Head of caudate nucleus (tissue), 42 donors: ENCODE measurements at regions not wholly inside any gene's neighbourhood (a gene's known extent, or its start where the extent isn't known, plus 50 kb on each side); places are given as distances from the start of the nearest gene placed in this dataset.

Experiments
- DNase-seq, 42 donors: peaks; one replicate each; pipeline versions ENCODE4 v3.0.0 to v3.0.0-alpha.2; 2020 to 2021; ENCODE audit warnings: mixed read lengths in 7 of 42
- intact Hi-C: fragments of 100-400 bp; cut with DNase I; formaldehyde crosslinking; loops from one replicate; pipeline ENCODE4 v1.15.0; 2022

- no peak for DNase-seq
- intact Hi-C loops, result no loop called here
These were observed 81.7 kb upstream of the PIAS1 start for GRCh38 chr15:67972377-67972776.

- intact Hi-C loops, result no loop called here
- no peak for DNase-seq
These were observed 80.3 kb upstream of the PIAS1 start for GRCh38 chr15:67973846-67974245.

DNA sequence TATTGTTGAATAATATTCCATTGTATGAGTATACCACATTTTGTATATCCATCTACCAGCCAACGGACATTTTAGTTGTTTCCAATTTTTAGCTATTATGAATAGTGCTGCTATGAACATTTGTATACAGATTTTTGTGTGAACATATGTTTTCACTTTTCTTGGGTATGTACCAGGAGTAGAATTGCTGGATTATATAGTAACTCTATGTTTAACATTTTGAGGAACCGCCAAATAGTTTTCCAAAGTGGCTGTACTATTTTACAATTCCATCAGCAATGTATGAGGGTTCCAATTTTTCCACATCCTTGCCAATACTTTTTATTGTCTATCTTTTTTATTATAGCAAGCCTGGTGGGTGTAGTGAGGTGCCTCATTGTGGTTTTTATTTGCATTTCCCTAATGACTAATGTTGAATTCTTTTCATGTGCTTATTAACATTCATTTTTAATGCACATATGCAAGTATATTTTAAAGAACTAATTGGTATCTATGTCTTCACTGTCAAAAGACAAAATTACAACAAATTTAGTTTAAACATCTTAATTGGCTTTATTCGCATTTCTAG lies 77.5 kb upstream of the PIAS1 start:
- DNase-seq, result no peak
- intact Hi-C loops, result no loop called here

DNA sequence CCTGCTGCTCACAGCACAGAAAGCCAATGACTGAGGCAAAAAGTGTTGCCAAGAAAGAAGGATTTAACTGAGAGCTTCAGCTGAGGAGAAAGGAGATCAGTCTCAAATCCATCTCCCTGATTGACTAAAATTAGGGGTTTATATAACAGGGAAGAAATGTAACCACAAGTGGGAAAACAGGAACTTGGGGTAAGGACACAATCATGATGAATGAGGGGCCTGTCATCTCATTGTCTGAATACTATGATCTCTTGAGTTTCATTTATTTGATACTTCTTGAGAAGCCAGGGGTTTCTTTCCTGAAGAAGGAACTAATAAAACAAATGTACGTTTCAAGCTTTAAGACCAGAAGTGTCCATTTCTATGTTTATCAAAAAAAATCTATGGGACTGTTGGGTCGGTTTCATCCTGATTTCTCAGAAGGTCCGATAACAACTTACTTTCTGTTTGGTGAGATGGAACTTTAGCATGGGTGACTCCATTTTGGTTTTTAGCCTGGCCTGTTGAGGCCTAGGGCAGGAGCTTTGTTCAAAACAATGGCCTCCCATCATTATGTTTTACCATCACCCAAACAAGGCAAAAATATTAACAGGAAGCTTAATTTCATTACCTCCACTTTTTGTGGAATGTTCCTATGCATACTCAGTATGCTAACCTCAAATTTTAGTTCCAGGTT lies 76.6 kb upstream of the PIAS1 start:
- intact Hi-C loops, result no loop called here

GRCh38 chr15:67979281-67979680 lies 74.8 kb upstream of the PIAS1 start:
- intact Hi-C loops, result no loop called here
- DNase-seq, result no peak

More for the DNA sequence above, 76.6 kb upstream of the PIAS1 start:
- no peak for DNase-seq

- intact Hi-C loops, result no loop called here
These were observed 73.9 kb upstream of the PIAS1 start for GRCh38 chr15:67980171-67980570.

GRCh38 chr15:67980773-67981685 lies 73.1 kb upstream of the PIAS1 start:
- DNase-seq, result no peak
- intact Hi-C loops, result no loop called here

More at GRCh38 chr15:67980171-67980570, 73.9 kb upstream of the PIAS1 start:
- DNase-seq, result no peak

DNA sequence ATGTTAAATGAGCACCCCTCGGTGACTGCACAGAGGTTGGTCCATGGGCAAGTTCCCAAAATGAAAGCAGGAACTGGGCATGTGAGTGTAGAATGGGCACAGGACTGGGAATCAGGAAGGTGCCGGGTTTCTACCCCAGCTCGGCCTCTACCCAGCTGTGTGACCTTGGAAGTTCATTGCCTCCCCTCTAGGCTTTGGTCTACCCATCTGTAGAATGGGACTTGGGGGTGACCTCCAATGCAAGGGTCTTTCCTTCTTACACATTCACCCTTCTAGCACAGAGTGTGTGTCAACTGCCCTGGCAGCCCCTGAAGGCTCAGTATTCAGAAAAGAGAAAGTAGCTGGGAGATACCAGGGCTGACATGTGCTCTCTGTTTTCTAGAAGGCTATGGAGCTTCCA lies 72.3 kb upstream of the PIAS1 start:
- no peak for DNase-seq

DNA sequence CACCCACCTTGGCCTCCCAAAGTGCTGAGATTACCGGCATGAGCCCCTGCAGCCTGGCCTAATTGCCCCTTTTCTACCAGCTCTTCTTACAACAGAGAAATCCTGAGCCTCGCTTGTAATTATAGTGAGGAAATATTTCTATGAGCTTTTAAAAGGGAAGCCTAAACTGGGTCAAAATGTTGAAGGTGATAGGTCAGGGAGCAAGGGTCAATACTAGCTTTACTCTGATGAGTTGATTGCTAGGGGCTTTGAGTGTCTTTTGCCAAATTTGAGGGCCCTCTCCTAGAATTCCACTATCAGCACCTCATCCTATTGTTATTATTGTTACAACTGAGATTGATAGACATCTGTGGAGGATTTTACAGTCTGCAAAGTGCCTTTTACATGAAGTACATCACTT lies 62.4 kb upstream of the PIAS1 start:
- no peak for DNase-seq
- intact Hi-C loops, result no loop called here

More for the DNA sequence above, 72.3 kb upstream of the PIAS1 start:
- intact Hi-C loops, result no loop called here

- intact Hi-C loops, result no loop called here
These were observed 61.7 kb upstream of the PIAS1 start for GRCh38 chr15:67992411-67992810.

DNA sequence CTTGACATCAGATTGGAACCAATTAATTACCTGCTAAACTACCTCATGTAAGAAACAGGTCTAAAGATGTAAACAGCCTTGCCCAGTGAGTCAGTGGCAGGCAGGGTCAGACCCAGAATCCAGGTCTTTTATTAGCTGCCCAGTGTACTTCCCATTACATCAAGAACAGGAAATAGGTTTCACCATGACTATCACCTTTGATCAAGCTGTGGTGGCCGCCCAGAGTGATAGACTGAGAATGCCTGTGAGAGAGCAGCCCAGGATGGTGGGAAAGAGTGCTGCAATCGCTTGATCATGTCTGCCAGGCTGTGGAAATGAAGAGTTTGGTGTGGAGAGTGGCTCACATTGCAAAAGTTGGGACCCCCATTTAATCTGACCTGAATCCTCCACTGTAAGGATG lies 61.3 kb upstream of the PIAS1 start:
- intact Hi-C loops, result no loop called here
- no peak for DNase-seq

More at GRCh38 chr15:67992411-67992810, 61.7 kb upstream of the PIAS1 start:
- DNase-seq, result no peak

GRCh38 chr15:67997996-67998395 lies 56.1 kb upstream of the PIAS1 start:
- DNase-seq, result no peak
- intact Hi-C loops, result no loop called here

- intact Hi-C loops, result no loop called here
- peak in 19 of 42 donors; percentile 9 to 47 (median 19) for DNase-seq
These were observed 55.4 kb upstream of the PIAS1 start for GRCh38 chr15:67998599-67999133.

DNA sequence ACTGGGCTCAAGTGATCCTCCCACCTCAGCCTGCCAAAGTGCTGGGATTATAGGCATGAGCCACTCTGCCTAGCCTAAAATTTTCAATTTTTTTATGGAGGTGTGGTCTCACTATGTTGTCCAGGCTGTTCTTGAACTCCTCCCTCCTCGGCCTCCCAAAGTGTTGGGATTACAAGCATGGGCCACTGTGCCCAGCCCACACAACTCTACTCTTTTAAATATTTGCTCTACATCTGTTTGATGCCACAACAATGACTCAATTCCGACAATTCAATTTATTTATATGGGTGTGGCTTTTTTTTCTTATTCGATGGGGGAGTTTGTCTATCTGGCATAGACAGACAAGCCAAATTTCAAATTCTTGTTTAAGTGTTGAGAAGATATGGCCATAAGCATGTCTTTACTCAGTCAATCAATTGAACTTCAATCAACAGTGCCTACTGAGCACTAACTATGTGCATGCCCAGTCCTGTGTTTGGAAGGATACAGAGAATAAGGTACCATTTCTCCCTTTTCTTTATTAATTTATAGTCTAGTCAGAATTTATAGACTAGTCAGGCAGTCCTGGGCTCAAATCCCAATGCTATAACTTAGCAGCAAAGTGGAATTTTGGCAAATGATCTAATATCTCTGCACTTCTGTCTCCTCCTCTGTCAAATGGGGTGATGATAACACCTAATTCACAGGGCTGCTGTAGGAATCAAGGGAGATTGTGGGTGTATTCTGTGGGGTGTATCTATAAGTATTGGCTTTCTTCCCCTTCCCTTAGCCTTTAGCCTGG lies 54.6 kb upstream of the PIAS1 start:
- DNase-seq, result no peak
- intact Hi-C loops, result no loop called here

GRCh38 chr15:68000754-68001153 lies 53.4 kb upstream of the PIAS1 start:
- intact Hi-C loops, result no loop called here
- DNase-seq, result no peak

- no peak for DNase-seq
- intact Hi-C loops, result no loop called here
These were observed 52.3 kb upstream of the PIAS1 start for GRCh38 chr15:68001811-68002210.

DNA sequence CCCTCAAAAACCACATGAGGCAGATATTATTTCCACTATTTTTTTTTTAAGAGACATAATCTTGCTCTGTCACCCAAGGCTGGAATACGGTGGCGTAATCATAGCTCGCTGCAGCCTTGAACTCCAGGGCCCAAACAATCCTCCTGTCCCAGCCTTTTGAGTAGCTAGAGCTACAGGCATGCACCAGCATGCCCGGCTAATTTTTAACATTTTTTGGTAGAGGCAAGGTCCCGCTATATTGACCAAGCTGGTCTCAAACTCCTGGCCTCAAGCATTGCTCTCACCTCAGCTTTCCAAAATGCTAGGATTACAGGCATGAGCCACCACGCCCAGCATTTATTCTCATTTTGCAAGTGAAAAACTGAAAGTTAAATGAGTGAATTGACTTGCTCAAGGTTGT lies 50.8 kb upstream of the PIAS1 start:
- no peak for DNase-seq
- intact Hi-C loops, result no loop called here
